NCI-H510A treated with DMSO at 0.1 percent for 48 hours (cell line): ENCODE measurements at regions not wholly inside any gene's neighbourhood (a gene's known extent, or its start where the extent isn't known, plus 50 kb on each side); places are given as distances from the start of the nearest gene placed in this dataset.

Experiments
- DNase-seq: peaks from one replicate; lab custom pipeline; 2025; lab: John Stamatoyannopoulos, UW

DNA sequence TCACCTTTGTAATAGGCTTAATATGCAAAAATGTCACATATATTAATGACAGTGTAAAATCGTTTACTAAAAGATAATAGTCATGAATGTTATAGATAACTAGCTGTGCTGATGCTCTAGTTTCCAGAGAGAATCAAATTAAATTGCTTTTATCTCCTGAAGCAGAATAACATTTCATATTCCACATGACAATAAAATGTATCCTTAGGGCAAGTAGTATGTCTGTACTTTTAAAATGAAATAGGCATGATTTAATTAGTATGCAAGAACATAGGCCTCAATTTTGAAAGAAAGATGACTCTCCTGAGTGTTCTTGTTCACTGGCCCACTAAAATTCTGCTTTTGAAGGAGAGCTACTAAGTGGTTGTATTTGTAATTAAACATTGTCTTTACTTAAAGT is 1027.0 kb downstream of the ARAP2 start:
- DNase-seq = no peak

DNA sequence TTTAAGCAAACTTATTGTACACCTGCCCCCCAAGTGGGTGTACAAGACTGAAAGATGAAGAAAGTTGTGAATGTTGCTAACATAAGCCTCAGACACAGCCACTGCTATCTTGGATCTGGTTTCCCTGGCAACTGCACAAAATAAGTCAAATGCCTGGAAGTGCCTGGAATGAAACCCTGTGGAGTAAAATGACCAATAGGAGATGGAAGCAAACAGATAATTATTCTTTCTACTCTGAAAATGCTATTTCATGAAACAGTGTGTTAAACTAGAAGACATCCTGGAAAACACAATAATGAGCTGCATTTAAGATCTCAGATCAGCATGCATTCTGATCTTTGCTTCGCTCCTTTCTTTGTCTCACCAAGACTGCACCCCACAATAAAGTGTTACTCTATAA is 1016.0 kb downstream of the ARAP2 start:
- DNase-seq = no peak

- DNase-seq = no peak
Measured at GRCh38 chr4:35229021-35229420, 1015.3 kb downstream of the ARAP2 start.

DNA sequence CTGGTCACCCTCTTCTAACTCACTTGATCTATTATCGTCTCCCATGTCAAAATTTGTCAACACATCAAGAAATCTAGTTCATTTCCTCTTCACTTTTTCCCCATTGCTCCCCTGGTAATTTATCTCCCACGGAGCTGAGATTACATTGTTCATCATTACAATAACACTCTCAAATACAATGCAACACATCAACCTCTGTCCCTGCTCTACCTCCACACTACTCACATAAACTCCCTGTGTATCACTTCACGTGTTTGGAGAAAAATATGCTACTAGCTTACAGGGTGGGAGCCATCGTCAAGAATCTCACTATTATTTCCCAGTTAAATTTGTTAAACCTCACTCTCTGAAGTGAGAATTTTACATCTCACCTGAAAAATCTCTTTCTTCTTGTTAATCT is 1006.4 kb downstream of the ARAP2 start:
- no peak for DNase-seq

DNA sequence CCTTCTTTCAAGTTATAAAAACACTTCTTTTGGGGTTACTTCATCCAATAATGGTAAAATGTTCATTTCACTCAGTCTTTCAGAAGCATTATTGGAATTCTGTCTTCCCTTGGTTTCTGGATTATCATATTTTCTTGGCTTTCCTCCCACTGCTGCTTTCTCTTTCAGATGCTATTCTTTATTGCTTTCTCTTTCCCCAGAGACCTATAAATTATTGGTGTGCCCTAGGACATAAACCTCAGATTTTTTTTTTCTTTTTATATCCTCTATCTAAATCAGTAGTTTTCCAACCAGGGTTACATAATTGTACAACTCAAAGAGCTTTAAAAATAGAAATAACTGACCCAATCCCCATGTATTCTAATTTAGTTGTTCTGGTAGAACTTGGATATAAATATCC is 1005.5 kb downstream of the ARAP2 start:
- DNase-seq = no peak

DNA sequence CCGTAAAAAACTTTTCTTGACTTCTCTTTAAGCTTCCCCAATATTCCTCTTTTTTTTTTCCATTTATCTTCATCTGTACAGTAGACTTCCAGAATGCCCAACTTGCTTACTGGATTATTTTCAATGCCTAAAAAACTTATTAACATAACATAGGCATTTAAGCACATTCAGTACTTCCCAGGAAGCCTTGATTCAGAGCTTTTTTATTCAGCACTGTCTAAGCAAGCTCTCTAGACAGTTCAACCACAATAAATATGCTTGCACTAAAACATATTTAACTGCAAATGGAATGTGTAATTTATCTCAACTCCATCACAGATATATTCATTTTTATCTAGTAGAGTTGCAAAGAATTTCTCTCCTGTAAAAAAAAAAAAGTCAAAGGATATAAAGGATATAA is 997.8 kb downstream of the ARAP2 start:
- DNase-seq = no peak

GRCh38 chr4:35247047-35247446 is 997.3 kb downstream of the ARAP2 start:
- DNase-seq = no peak

GRCh38 chr4:35250331-35250730 is 994.0 kb downstream of the ARAP2 start:
- peak; percentile 18 for DNase-seq

DNA sequence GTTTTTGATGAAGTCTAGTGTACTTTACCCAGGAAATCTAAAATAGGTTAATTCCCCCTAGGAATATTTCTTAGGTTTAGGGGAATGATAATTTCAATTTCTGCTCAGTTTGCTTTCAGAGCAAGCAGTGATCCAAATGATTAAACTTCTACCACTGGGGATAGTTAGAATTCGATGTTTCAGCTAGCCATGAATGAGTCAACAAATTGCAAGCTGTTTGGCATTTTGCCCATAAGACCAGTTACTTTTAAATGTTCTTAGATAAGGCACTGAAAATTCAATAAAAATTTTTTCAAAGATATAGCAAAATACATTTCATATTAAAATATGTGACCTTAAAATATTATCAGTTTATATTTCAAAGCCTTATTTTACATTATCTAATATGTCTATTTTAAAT is 993.6 kb downstream of the ARAP2 start:
- peak; percentile 18 for DNase-seq

- no peak for DNase-seq
Measured at GRCh38 chr4:35252071-35252470, 992.2 kb downstream of the ARAP2 start.

DNA sequence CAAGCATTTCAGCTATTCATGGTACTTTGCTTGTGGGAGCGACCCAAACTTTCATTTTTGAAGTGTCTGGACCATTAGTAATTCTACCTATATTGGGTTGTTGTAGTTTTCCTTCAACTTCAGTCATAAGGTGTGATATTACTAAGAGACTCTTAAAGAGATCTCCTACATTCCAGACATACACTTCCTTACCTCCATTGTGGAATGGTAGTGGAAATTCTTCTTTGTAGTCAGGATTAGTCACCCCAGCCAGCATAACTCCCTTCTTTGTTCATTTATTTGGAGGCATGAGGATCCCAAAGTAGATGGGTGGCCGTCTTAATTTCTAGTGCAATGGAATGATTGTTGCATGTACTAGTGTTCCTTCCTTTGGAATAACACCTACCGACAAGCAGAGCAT is 991.4 kb downstream of the ARAP2 start:
- DNase-seq = no peak

DNA sequence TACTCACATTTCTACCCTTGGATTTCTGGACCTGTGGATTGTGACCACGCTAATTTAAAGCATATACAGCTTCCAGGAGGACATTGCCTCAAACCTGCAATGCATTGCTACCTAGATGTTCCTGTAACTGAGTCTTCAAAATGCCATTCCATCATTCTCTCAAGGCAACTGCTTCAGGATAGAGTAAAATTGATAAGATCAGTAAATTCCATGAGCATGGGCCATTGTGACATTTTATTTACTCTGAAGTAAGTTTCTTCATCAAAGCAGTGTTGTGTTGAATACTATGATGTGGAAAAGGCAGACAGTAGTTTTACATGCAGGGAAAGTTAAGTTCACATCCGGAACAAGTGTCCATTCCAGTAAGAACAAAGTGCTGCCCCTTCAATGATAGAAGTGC is 991.0 kb downstream of the ARAP2 start:
- DNase-seq = no peak

GRCh38 chr4:35286434-35286833 is 957.9 kb downstream of the ARAP2 start:
- no peak for DNase-seq

GRCh38 chr4:35300996-35301774 is 943.1 kb downstream of the ARAP2 start:
- DNase-seq = no peak

DNA sequence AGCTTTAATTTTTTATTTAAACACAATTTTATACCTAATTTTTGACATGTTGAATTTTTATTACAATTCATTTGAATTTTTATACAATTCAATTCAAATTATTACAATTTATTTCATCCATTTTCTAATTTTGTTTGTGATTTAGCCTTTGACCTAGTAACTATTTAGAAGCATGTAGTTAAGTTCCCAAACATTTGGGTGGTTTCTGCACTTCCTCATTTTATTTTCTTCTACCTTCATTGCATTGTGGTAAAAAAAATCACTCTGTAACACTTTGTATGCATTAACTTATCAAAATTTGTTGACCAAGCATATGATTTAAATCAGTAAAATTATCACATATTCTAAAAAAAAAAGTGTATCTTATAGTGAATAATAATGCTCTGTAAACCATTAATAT is 928.9 kb downstream of the ARAP2 start:
- no peak for DNase-seq

DNA sequence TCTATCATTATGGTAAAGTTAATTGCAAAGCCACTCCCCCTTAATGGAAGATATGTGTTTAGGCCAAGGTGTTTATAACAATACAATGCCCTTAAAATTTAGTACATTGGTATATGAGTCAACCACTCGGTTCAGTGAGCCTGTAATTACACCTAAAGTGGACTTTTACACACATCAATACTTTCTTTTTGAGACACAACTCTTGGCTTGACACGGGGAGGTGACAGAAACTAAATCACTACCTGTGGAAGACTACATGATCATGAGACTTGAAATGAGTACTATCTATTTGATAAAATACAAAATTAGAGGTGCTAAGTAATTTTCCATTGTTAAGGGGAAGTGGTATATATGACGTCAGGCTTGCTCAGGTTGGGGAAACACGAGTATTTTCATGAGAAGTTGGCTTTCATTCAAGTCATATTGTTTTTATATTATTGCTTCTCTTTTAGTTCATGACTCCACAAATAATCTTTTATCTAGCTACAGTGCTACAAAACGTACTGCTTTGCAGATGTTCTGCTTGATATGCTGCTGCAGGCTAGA is 918.3 kb downstream of the ARAP2 start:
- no peak for DNase-seq

- no peak for DNase-seq
Measured at GRCh38 chr4:35342833-35343232, 901.5 kb downstream of the ARAP2 start.

DNA sequence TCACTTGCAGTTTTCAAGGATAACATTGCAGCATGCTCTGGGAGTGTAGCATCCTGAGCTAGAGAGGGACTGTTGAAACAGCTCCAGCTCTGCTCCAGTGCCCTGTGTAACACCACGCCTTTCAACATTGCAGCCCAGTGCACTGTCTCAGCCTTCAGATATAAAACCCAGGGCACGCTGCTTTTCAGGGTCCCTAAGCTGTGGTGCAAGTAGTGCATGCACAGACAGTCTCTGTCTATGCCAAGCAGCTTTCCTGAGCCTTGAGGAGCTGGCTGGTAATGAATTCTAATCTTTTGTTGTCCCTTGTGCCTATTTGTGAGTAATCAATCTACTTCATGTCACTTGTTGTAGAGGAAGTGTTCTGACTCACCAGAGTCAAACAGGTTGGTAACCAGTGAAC is 897.0 kb downstream of the ARAP2 start:
- no peak for DNase-seq

DNA sequence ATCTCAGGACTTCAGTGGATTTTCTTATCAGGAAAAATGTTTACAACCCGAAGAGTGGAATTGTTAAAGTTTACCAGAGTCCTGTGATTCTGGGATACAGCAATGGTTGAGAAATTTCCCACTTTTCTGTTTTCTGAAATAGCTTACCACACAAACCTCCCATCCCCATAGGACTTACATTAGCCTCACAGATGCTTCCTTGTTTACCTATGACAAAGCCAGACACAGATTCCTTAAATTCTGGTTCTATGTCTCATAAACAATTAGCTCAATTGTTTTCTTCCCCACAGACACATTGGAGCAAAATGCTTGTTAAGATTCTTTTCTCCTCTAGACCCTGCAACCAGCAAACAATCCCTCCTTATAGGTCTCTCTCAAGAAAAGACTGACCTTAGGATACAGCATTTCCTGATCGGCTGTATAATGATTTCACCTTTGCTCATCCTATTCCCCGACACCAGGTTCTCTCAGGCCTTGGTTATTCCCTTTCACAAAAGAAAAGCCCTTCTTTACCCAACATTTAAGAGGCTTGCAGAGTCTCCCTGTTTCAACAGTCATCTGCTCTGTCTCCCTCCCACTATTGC is 886.2 kb downstream of the ARAP2 start:
- DNase-seq = no peak

DNA sequence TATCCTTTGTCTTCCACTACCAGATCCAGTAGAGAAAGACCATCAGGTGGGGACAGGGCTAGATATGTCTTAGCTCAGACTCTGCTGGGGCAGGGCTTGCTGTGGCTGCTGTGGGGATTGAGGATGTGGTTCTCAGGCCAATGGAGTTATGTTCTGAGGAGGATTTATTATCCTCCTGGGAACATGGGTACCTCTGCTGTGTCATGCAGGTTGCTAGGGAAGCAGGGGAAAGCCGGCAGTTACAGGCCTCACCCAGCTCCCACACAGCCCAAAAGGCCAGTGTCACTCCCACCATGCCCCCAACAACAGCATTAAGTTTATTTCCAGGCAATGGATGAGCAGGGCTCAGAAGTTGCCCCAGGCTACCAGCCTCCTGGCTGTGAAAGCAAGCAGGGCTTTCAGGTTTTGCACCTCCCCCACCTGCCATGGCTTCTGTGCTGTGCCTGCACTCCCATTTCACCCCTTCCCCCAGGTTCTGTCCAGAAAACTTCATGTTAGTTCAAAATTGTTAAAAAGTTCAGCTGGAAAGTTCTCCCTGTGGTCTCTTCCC is 879.9 kb downstream of the ARAP2 start:
- no peak for DNase-seq

GRCh38 chr4:35365186-35365585 is 879.1 kb downstream of the ARAP2 start:
- no peak for DNase-seq

DNA sequence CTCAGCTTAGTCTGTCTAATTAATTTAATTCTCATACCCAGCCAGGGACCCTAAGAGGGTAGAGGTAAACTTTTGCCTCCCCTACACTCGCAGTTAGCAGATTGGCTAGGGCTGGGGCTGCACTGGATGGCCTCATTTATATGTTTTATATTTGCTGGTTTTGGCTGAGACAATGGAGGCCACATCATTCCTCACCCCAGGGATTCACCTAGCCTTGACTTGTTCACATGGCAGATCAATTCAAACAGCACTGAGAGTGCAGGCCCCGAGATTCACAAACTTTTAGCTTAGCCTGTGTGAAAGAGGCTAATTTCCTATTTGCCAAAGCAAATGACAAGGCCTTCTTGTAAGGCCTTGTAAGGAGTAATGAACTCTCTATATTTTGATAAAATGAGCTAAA is 844.4 kb downstream of the ARAP2 start:
- DNase-seq = no peak

GRCh38 chr4:35423104-35423503 is 821.2 kb downstream of the ARAP2 start:
- DNase-seq = no peak
